ENCODE measurements at regions not wholly inside any gene's neighbourhood (a gene's known extent, or its start where the extent isn't known, plus 50 kb on each side); places are given as distances from the start of the nearest gene placed in this dataset.

GRCh38 chr3:107943786-107944523 lies 146.9 kb downstream of the CD47 start:
- FAIRE-seq (no peak), DNase-seq (ENCODE audit: insufficient read length, low spot score) (no peak)

GRCh38 chr3:107942951-107943749 lies 147.7 kb downstream of the CD47 start:
- no peak for FAIRE-seq
- DNase-seq (ENCODE audit: insufficient read length, low spot score) = no peak

- FAIRE-seq (no peak), DNase-seq (ENCODE audit: insufficient read length, low spot score) (no peak)
These were observed 148.6 kb downstream of the CD47 start for GRCh38 chr3:107942244-107942643.

GRCh38 chr3:107939691-107940442 lies 151.0 kb downstream of the CD47 start:
- FAIRE-seq = no peak
- DNase-seq (ENCODE audit: insufficient read length, low spot score) = no peak

GRCh38 chr3:107938143-107938542 lies 152.7 kb downstream of the CD47 start:
- no peak for DNase-seq (ENCODE audit: insufficient read length, low spot score)
- FAIRE-seq = no peak

- FAIRE-seq = no peak
These were observed 156.0 kb downstream of the CD47 start for GRCh38 chr3:107934808-107935207.

GRCh38 chr3:107933450-107933849 lies 157.4 kb downstream of the CD47 start:
- DNase-seq (ENCODE audit: insufficient read length, low spot score) (no peak), FAIRE-seq (no peak)

More at GRCh38 chr3:107934808-107935207, 156.0 kb downstream of the CD47 start:
- DNase-seq (ENCODE audit: insufficient read length, low spot score) = no peak

- no peak for FAIRE-seq
- DNase-seq (ENCODE audit: insufficient read length, low spot score) = no peak
These were observed 159.5 kb downstream of the CD47 start for GRCh38 chr3:107931326-107931725.

GRCh38 chr3:107929088-107929487 lies 161.7 kb downstream of the CD47 start:
- no peak for FAIRE-seq
- no peak for DNase-seq (ENCODE audit: insufficient read length, low spot score)

GRCh38 chr3:107928084-107928445 lies 162.8 kb downstream of the CD47 start:
- FAIRE-seq = peak; percentile 49
- peak; percentile 26 for DNase-seq (ENCODE audit: insufficient read length, low spot score)

GRCh38 chr3:107927361-107928083 lies 163.3 kb downstream of the CD47 start:
- DNase-seq (ENCODE audit: insufficient read length, low spot score) (peak; percentile 79), FAIRE-seq (peak; percentile 40)

GRCh38 chr3:107925851-107926250 lies 165.0 kb downstream of the CD47 start:
- DNase-seq (ENCODE audit: insufficient read length, low spot score) = no peak
- no peak for FAIRE-seq

GRCh38 chr3:107921038-107921437 lies 169.8 kb downstream of the CD47 start:
- DNase-seq (ENCODE audit: insufficient read length, low spot score) (no peak), FAIRE-seq (no peak)

- FAIRE-seq (no peak), DNase-seq (ENCODE audit: insufficient read length, low spot score) (no peak)
These were observed 170.3 kb downstream of the CD47 start for GRCh38 chr3:107920538-107920937.

- no peak for FAIRE-seq
These were observed 171.6 kb downstream of the CD47 start for GRCh38 chr3:107919239-107919638.

GRCh38 chr3:107916171-107916570 lies 174.7 kb downstream of the CD47 start:
- DNase-seq (ENCODE audit: insufficient read length, low spot score) (no peak), FAIRE-seq (no peak)

More at GRCh38 chr3:107919239-107919638, 171.6 kb downstream of the CD47 start:
- DNase-seq (ENCODE audit: insufficient read length, low spot score) = no peak

GRCh38 chr3:107915706-107916105 lies 175.1 kb downstream of the CD47 start:
- DNase-seq (ENCODE audit: insufficient read length, low spot score) = no peak

GRCh38 chr3:107913701-107914100 lies 177.1 kb downstream of the CD47 start:
- DNase-seq (ENCODE audit: insufficient read length, low spot score) = no peak

More at GRCh38 chr3:107915706-107916105, 175.1 kb downstream of the CD47 start:
- no peak for FAIRE-seq

GRCh38 chr3:107911337-107912000 lies 179.4 kb downstream of the CD47 start:
- DNase-seq (ENCODE audit: insufficient read length, low spot score) (no peak), FAIRE-seq (peak; percentile 28)

More at GRCh38 chr3:107913701-107914100, 177.1 kb downstream of the CD47 start:
- FAIRE-seq = no peak

- DNase-seq (ENCODE audit: insufficient read length, low spot score) = no peak
- no peak for FAIRE-seq
These were observed 180.0 kb downstream of the CD47 start for GRCh38 chr3:107910713-107911259.

Measured in HTR-8/SVneo (cell line).